ENCODE measurements at regions not wholly inside any gene's neighbourhood (a gene's known extent, or its start where the extent isn't known, plus 50 kb on each side); places are given as distances from the start of the nearest gene placed in this dataset.

DNA sequence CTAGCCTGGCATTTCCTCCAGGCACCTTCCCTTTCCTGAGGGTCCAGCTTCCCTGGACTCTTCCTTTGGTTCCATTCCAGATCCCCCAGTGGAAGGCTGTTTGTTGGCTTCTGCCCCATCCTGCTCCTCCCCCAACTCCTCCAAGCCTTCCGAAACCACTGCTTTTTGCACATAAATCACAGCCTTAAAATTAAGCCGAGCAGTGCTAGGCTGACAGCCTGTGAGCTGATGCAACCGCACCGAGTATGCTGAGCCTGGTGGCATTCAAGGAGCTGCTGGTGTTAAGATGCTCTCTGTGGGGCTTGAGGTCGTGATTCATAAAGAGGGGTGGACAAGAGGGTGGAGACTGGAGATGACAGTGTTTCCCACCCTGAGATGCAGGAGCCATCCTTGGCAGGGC is 266.6 kb upstream of the C1orf174 start:
- H3K4me3 ChIP-seq (ENCODE audit: low read depth, low read length) = no peak overlapping the region
- TF ChIP-seq CTCF (conservative IDR thresholded peaks at IDR 0.05; ENCODE audit: low read depth, low read length) = no peak
- DNase-seq (ENCODE audit: low read depth) = no peak

DNA sequence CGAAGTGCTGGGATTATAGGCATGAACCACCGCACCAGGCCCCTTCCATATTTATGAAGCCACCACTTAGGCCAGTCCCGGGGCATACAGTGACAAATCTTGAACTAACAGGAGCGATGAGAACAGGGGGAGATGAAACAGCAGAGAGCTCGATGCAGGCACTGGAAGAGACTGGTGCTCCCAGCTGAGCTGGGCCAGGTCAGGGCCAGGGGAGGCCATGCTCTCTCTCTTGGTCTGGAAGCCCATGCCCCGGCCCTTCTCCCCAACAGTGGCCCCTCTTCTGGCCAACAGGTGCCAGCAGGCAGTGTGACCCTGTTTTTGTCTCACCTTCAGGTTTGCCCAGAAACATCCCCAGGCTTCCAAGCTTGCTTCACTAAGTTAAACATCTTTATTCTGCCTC is 269.9 kb upstream of the C1orf174 start:
- H3K4me3 ChIP-seq (ENCODE audit: low read depth, low read length) = no peak overlapping the region
- TF ChIP-seq CTCF (conservative IDR thresholded peaks at IDR 0.05; ENCODE audit: low read depth, low read length) = no peak
- DNase-seq (ENCODE audit: low read depth) = no peak

GRCh38 chr1:4170548-4171340 is 270.7 kb upstream of the C1orf174 start:
- no peak for DNase-seq (ENCODE audit: low read depth)
- TF ChIP-seq CTCF (conservative IDR thresholded peaks at IDR 0.05; ENCODE audit: low read depth, low read length) = no peak
- no peak overlapping the region for H3K4me3 ChIP-seq (ENCODE audit: low read depth, low read length)

DNA sequence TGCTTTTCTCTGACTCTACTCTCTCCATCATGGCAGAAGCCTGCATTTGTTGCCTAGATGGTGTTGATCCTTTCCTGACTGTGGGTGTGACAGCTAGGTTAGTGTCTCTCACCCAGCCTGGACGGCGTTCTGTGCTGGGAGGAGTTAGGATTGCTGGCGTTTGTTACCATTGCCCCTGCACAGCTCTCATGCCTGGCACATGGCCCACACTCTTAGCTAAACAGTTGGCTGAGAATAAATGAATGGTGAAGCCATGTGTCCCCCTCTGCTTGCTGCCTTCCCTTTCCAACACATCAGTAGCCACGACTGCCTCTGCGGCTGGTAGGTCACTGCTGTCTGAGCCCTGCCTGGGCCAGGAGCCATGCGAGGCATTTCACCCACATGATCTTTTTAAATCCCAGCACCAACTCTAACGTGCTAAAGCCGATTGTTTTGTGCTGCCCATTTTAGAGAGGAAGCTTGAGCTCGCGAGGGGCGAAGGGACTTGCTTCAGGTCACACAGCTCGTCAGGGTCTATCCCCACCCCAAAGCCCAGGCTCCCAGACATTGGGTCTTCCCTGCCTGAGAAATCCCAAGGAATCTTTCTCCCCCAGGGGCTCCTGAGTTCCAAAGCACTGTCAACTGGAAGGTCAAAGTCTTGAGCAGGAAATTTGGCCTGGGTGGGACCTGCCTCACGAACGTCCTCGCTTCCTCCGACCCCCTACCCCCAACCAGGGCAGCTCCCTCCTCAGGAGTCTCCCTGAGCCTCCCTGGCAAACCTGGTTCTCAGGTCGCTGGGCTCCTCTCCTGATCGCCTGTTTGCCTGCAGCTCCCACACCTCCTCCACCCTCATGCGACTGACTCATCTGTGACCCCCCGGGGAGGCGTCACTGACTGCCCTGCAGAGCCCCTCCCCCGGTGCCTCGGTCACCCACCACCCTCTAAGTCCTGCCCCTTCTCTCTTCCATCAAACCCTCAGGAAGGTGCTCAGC is 271.7 kb upstream of the C1orf174 start:
- DNase-seq (ENCODE audit: low read depth) = no peak
- no peak for TF ChIP-seq CTCF (conservative IDR thresholded peaks at IDR 0.05; ENCODE audit: low read depth, low read length)
- no peak overlapping the region for H3K4me3 ChIP-seq (ENCODE audit: low read depth, low read length)

DNA sequence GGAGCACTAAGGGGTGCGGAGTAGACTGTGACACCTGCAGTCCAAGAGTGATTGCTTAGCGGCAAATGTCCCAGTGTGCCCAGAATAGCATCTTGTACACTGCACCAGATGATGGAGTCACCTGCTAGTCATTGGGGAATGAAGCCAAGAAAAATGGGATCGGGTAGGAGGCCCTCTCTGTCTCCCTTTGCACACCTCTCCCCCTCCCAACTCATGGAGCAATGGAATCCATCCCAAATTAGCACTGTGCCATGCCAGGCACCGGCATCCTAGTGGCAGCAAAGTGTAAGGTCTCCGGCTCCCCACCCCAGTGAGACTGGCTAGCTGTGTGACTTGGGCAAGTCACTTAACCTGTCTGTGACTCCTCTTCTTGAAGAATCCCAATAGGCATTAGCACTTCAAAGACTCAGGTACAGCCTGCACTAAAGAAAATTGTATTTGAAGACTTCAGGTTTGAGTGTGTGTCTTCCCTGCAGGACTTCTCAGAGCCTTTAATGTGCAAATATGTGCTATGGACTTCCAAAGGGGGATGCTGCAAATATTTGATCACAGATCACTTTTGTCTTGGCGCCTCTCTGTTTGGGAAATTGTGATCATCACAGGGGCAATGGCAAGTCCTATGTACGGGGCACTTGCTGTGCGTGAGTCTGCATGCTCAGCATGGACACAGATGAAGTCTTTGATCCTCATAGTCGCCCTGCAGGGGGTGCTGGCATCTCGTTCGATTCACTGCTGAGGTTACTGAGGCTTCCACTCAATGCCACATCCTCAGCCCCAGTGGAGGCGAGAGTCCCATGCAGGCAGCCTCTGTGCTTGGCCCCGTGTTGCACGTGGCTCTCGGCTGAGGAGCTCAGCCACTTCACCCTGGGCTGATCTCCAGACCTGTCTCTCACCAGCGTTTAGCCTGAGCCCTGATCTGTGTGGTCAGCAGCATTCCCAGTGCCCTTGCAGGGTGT is 272.9 kb upstream of the C1orf174 start:
- no peak for TF ChIP-seq CTCF (conservative IDR thresholded peaks at IDR 0.05; ENCODE audit: low read depth, low read length)
- no peak for DNase-seq (ENCODE audit: low read depth)
- H3K4me3 ChIP-seq (ENCODE audit: low read depth, low read length) = no peak overlapping the region

- no peak for DNase-seq (ENCODE audit: low read depth)
- TF ChIP-seq CTCF (conservative IDR thresholded peaks at IDR 0.05; ENCODE audit: low read depth, low read length) = no peak
- no peak overlapping the region for H3K4me3 ChIP-seq (ENCODE audit: low read depth, low read length)
Observed at GRCh38 chr1:4173731-4174130, 273.7 kb upstream of the C1orf174 start.

All from choroid plexus epithelial cell (primary cell).